ENCODE measurements at regions not wholly inside any gene's neighbourhood (a gene's known extent, or its start where the extent isn't known, plus 50 kb on each side); places are given as distances from the start of the nearest gene placed in this dataset.

- no peak for DNase-seq
- no peak for TF ChIP-seq CTCF (IDR thresholded peaks at IDR 0.05)
- H3K9me3 Mint-ChIP-seq: peaks cover 8% of the 10 kb centered on the region; the same call in 1 of the 2 replicates
- H3K27ac Mint-ChIP-seq: no peak overlapping the region
- no peak overlapping the region for H3K4me3 Mint-ChIP-seq
- peaks cover 6% of the 10 kb centered on the region for H3K27me3 Mint-ChIP-seq (ENCODE audit: insufficient read depth)
- H3K4me1 Mint-ChIP-seq (ENCODE audit: low read depth): no peaks in the 10 kb centered on the region
- no peaks in the 10 kb centered on the region for H3K36me3 Mint-ChIP-seq (ENCODE audit: low read depth)
These were observed 240.7 kb downstream of the COX18 start for GRCh38 chr4:72828864-72829263.

GRCh38 chr4:72827968-72828367, 241.5 kb downstream of the COX18 start:
- Mint-ChIP-seq H3K36me3 (ENCODE audit: low read depth) (no peaks in the 10 kb centered on the region), H3K27ac (no peak overlapping the region), H3K27me3 (ENCODE audit: insufficient read depth) (peaks cover 6% of the 10 kb centered on the region), H3K9me3 (peaks cover 8% of the 10 kb centered on the region; the same call in 1 of the 2 replicates), H3K4me3 (no peak overlapping the region), H3K4me1 (ENCODE audit: low read depth) (no peaks in the 10 kb centered on the region)
- no peak for DNase-seq
- TF ChIP-seq CTCF (IDR thresholded peaks at IDR 0.05): no peak

- Mint-ChIP-seq H3K27me3 (ENCODE audit: insufficient read depth) (peaks cover 1% of the 10 kb centered on the region), H3K4me3 (no peak overlapping the region), H3K27ac (no peak overlapping the region), H3K36me3 (ENCODE audit: low read depth) (no peaks in the 10 kb centered on the region), H3K4me1 (ENCODE audit: low read depth) (peaks cover 20% of the 10 kb centered on the region), H3K9me3 (peaks cover 4% of the 10 kb centered on the region; the same call in 1 of the 2 replicates)
- no peak for TF ChIP-seq CTCF (IDR thresholded peaks at IDR 0.05)
- DNase-seq: no peak
These were observed 249.4 kb downstream of the COX18 start for GRCh38 chr4:72820107-72820506.

- no peaks in the 10 kb centered on the region for H3K36me3 Mint-ChIP-seq (ENCODE audit: low read depth)
- H3K9me3 Mint-ChIP-seq: no peaks in the 10 kb centered on the region
- TF ChIP-seq CTCF (IDR thresholded peaks at IDR 0.05): no peak
- peak; percentile 10 for DNase-seq
- H3K4me1 Mint-ChIP-seq (ENCODE audit: low read depth): peaks cover 20% of the 10 kb centered on the region
- H3K4me3 Mint-ChIP-seq: no peak overlapping the region
- H3K27me3 Mint-ChIP-seq (ENCODE audit: insufficient read depth): peaks cover 1% of the 10 kb centered on the region; the same call in 1 of the 2 replicates
- no peak overlapping the region for H3K27ac Mint-ChIP-seq
These were observed 248.0 kb upstream of the ADAMTS3 start for GRCh38 chr4:72817012-72817411.

- no peak for TF ChIP-seq CTCF (IDR thresholded peaks at IDR 0.05)
- no peak overlapping the region for H3K27ac Mint-ChIP-seq
- no peaks in the 10 kb centered on the region for H3K9me3 Mint-ChIP-seq
- no peaks in the 10 kb centered on the region for H3K36me3 Mint-ChIP-seq (ENCODE audit: low read depth)
- no peak overlapping the region for H3K4me3 Mint-ChIP-seq
- DNase-seq: no peak
- no peaks in the 10 kb centered on the region for H3K27me3 Mint-ChIP-seq (ENCODE audit: insufficient read depth)
- peaks cover 20% of the 10 kb centered on the region for H3K4me1 Mint-ChIP-seq (ENCODE audit: low read depth)
These were observed 245.2 kb upstream of the ADAMTS3 start for GRCh38 chr4:72814241-72814640.

GRCh38 chr4:72809208-72809607, 240.2 kb upstream of the ADAMTS3 start:
- Mint-ChIP-seq H3K4me3 (no peak overlapping the region), H3K27ac (no peak overlapping the region), H3K36me3 (ENCODE audit: low read depth) (no peaks in the 10 kb centered on the region), H3K9me3 (no peaks in the 10 kb centered on the region), H3K4me1 (ENCODE audit: low read depth) (no peaks in the 10 kb centered on the region), H3K27me3 (ENCODE audit: insufficient read depth) (no peaks in the 10 kb centered on the region)
- no peak for DNase-seq
- TF ChIP-seq CTCF (IDR thresholded peaks at IDR 0.05): no peak

Data from HFFc6 (cell line).